ENCODE measurements at regions not wholly inside any gene's neighbourhood (a gene's known extent, or its start where the extent isn't known, plus 50 kb on each side); places are given as distances from the start of the nearest gene placed in this dataset.

DNA sequence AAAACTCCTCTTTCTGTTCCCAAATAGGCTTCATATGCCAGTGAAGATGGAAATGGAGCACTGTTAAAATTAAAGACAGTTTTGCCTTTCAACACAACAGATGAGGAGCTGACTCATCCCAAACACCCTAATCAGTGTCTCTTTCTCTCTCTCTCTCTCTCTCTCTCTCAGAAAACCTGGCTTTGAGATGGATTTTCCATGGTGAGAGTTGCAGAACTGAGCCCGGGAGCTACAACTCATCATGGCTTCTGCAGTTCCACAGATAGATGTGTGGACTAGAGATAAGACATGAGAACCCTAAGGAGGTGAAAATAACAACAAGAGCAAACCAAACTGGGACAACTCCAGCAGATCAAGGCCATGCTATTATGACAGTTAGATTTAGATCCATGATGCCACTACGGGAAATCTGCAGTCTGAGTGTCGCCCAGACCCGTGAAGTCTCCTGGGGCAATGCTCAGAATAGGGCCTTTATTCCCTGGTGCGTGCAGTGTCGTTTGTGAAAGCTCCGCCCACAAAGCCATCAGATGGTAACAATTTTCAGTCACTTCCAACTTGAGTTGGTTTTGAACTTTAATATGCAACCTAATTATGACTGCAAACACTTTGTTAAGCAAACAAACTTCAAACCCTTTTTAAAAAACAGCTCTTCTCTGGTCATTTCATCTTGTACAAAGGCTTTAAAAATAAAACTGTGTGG, 338.2 kb upstream of the PREP start:
- TF ChIP-seq POLR2A (IDR thresholded peaks at IDR 0.05; ENCODE audit: low read depth, low read length): no peak
- no peak for TF ChIP-seq POU2F2 (IDR thresholded peaks at IDR 0.05; ENCODE audit: low read depth, low read length)
- DNase-seq (ENCODE audit: insufficient read length, low spot score): no peak
- no peak for FAIRE-seq

DNA sequence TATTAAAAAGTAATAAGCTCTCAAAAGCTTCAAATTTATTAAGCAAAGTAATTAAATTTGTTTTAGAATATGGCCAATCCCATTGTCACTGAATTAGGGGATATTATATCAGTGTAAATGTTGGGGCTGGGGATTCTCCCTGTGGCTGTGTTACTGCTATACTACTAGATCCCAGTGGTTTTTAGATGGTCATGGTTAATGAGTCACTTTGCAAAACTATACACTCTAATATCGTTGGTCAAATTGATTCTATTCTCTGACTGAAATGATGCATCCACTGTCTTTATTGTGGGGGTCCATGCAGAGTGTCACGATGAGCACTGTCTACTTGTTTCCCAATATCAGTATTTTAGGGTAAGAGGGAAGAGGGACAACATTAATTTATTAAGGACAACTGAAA, 336.9 kb upstream of the PREP start:
- no peak for FAIRE-seq
- DNase-seq (ENCODE audit: insufficient read length, low spot score): no peak
- no peak for TF ChIP-seq POLR2AphosphoS5 (IDR thresholded peaks at IDR 0.05; ENCODE audit: low read depth, low read length)
- no peak for TF ChIP-seq SPI1 (IDR thresholded peaks at IDR 0.05; ENCODE audit: low read depth, low read length)
- TF ChIP-seq TAF1 (IDR thresholded peaks at IDR 0.05; ENCODE audit: low read depth, low read length): no peak
- no peak for TF ChIP-seq PAX5 (IDR thresholded peaks at IDR 0.05; ENCODE audit: insufficient read depth, low read length, severe bottlenecking)
- no peak for TF ChIP-seq POU2F2 (IDR thresholded peaks at IDR 0.05; ENCODE audit: low read depth, low read length)
- TF ChIP-seq POLR2A (IDR thresholded peaks at IDR 0.05; ENCODE audit: low read depth, low read length): no peak

DNA sequence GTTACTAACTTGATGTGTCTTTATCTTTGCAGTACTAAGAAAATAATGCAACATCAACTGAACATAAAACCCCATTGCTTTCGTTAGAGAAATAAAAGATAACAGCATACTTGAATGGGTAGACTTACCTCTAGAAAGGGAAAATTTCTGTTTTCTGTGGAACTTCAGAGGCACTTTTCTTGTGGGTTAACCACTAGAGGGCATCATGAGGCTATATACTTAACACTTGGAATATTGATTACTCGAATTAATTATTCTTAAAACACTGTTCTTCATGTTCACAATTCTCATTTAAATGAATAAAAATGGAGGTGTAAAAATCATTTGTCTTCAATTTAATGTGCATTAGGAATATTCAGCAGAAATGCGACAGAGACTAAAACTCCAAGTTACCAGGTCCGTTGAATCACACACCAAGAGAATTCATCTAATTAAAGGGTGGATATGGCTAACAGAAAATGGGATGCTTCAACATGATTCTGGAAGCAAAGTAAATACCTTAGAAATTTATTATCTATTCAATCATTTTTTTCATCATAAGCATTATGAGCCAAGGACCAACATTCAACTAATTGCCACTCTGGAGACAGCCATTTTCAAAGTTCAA, 330.8 kb upstream of the PREP start:
- no peak for TF ChIP-seq PAX5 (IDR thresholded peaks at IDR 0.05; ENCODE audit: insufficient read depth, low read length, severe bottlenecking)
- TF ChIP-seq TAF1 (IDR thresholded peaks at IDR 0.05; ENCODE audit: low read depth, low read length): no peak
- no peak for TF ChIP-seq POU2F2 (IDR thresholded peaks at IDR 0.05; ENCODE audit: low read depth, low read length)
- TF ChIP-seq POLR2AphosphoS5 (IDR thresholded peaks at IDR 0.05; ENCODE audit: low read depth, low read length): no peak
- no peak for TF ChIP-seq POLR2A (IDR thresholded peaks at IDR 0.05; ENCODE audit: low read depth, low read length)
- no peak for TF ChIP-seq SPI1 (IDR thresholded peaks at IDR 0.05; ENCODE audit: low read depth, low read length)
- DNase-seq (ENCODE audit: insufficient read length, low spot score) (no peak), FAIRE-seq (no peak)

DNA sequence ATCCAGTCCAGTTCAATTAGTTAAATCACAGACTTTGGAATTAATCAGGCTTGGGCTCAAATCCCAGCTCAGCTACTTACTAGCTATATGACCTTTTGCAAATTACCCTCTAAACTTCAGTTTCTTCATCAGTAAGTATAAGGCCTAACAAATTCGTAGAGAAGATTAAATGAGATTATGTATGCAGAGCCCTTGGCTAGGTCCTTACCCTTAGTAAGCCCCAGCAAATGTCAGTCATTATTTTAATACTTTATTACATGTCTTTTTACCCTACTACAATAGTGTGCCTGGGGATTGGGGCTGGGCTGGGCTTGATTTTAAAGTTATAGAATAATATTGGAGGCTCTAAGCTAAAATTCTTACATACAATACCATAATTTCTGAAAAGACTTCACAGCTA, 326.1 kb upstream of the PREP start:
- TF ChIP-seq TAF1 (IDR thresholded peaks at IDR 0.05; ENCODE audit: low read depth, low read length) (no peak), POU2F2 (IDR thresholded peaks at IDR 0.05; ENCODE audit: low read depth, low read length) (no peak), POLR2AphosphoS5 (IDR thresholded peaks at IDR 0.05; ENCODE audit: low read depth, low read length) (no peak)
- no peak for DNase-seq (ENCODE audit: insufficient read length, low spot score)
- FAIRE-seq: no peak

DNA sequence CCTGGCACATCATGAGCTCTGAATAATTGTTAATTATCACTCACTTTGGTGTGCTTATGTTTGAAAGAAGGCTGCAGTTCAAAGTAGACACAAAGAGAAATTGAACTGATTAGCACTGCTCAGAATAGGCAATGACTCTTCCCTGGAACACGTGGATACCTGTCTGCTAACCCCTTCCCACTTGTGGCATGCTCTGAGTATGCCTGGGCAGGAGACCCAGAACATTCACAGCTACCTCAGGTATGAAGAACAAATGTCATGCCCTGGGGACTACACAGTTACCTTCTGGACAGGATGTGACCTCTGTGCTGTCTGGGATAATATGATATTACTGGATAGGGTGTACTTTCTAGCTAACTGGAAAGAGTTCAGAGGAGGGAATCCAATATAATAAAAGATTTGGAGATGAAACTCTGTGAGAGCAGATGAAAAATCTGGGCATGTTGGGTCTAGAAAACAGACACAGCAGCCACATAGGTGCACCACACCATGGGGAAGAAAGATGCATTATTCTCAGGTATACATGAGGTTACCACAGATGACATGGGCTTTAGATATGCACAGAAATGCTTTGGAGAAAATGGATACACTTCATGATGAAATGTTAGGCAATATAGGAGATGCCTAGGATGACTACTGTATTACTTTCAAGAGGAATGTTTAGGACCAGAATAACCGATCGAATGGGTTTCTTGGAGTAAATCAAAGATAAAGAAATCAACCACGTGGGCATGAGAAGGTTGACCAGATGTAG, 324.2 kb upstream of the PREP start:
- FAIRE-seq (no peak), DNase-seq (ENCODE audit: insufficient read length, low spot score) (no peak)
- TF ChIP-seq POLR2A (IDR thresholded peaks at IDR 0.05; ENCODE audit: low read depth, low read length) (no peak), SPI1 (IDR thresholded peaks at IDR 0.05; ENCODE audit: low read depth, low read length) (no peak), POLR2AphosphoS5 (IDR thresholded peaks at IDR 0.05; ENCODE audit: low read depth, low read length) (no peak), POU2F2 (IDR thresholded peaks at IDR 0.05; ENCODE audit: low read depth, low read length) (no peak), PAX5 (IDR thresholded peaks at IDR 0.05; ENCODE audit: insufficient read depth, low read length, severe bottlenecking) (no peak), TAF1 (IDR thresholded peaks at IDR 0.05; ENCODE audit: low read depth, low read length) (no peak)

DNA sequence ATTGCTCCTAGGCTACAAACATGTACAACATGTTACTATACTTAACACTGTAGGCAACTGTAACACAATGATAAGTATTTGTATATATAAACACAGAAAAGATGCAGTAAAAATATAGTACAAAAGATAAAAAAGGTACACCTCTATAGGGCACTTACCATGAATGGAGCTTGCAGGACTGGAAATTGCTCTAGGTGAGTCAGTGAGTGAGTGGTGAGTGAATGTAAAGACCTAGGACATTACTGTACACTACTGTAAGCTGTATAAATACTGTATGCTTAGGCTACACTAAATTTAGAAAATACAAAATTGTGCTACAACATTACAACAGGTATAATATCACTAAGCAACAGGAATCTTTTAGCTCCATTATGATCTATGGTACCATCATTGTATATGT, 312.0 kb upstream of the PREP start:
- FAIRE-seq (no peak), DNase-seq (ENCODE audit: insufficient read length, low spot score) (no peak)
- TF ChIP-seq POLR2A (IDR thresholded peaks at IDR 0.05; ENCODE audit: low read depth, low read length): no peak
- no peak for TF ChIP-seq POLR2AphosphoS5 (IDR thresholded peaks at IDR 0.05; ENCODE audit: low read depth, low read length)
- no peak for TF ChIP-seq POU2F2 (IDR thresholded peaks at IDR 0.05; ENCODE audit: low read depth, low read length)
- TF ChIP-seq SPI1 (IDR thresholded peaks at IDR 0.05; ENCODE audit: low read depth, low read length): no peak
- TF ChIP-seq TAF1 (IDR thresholded peaks at IDR 0.05; ENCODE audit: low read depth, low read length): no peak
- no peak for TF ChIP-seq PAX5 (IDR thresholded peaks at IDR 0.05; ENCODE audit: insufficient read depth, low read length, severe bottlenecking)

DNA sequence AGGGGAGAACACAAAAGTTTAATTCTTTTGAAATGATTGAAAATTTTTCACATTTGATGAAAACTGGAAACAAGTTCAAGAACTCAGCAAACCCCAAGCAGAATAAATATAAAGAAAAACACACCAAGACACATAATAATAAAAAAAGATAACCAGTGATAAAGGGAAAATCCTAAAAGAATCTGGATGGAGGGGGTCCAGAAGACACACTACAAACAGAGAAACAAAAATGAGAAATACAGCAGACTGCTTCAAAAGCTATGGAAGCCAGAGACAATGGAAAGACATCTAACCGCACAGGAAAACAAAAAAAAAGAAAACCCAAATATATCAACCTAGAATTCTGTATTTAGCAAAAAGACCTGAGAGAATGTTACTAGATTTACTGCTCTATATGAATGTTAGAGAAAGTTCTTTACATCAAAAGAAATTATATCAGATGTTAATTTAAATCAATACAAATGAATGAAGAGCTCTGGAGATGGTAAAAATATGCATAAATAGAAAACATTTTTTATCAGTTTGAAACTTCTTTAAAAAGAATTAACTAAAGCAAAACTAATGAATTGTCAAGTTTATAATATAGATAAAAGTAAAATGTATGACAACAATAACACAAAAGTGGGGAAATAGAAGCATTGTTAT, 310.7 kb upstream of the PREP start:
- no peak for FAIRE-seq
- TF ChIP-seq TAF1 (IDR thresholded peaks at IDR 0.05; ENCODE audit: low read depth, low read length): no peak
- no peak for TF ChIP-seq POU2F2 (IDR thresholded peaks at IDR 0.05; ENCODE audit: low read depth, low read length)
- TF ChIP-seq POLR2AphosphoS5 (IDR thresholded peaks at IDR 0.05; ENCODE audit: low read depth, low read length): no peak
- TF ChIP-seq POLR2A (IDR thresholded peaks at IDR 0.05; ENCODE audit: low read depth, low read length): no peak
- no peak for TF ChIP-seq SPI1 (IDR thresholded peaks at IDR 0.05; ENCODE audit: low read depth, low read length)
- no peak for TF ChIP-seq PAX5 (IDR thresholded peaks at IDR 0.05; ENCODE audit: insufficient read depth, low read length, severe bottlenecking)
- DNase-seq (ENCODE audit: insufficient read length, low spot score): no peak

DNA sequence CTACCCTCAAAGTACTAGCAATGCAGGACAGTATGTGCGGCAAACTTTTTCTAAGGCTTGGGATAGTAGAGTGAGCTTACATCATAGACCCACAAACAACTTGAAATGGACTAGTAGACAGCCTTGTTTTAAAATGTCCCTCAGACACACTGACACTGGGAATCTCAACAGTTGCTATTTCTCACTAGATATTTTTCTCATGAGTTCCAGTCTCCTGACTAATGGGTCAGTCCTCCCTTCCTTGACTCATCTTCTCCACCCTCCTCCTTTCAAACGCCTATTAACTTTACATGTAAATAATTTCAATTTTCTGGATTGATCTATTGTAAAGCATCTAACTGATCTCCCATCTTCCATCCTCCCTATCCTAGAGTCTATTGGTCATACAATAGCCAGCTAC, 308.3 kb upstream of the PREP start:
- DNase-seq (ENCODE audit: insufficient read length, low spot score) (no peak), FAIRE-seq (no peak)
- TF ChIP-seq PAX5 (IDR thresholded peaks at IDR 0.05; ENCODE audit: insufficient read depth, low read length, severe bottlenecking) (no peak), POU2F2 (IDR thresholded peaks at IDR 0.05; ENCODE audit: low read depth, low read length) (no peak), POLR2A (IDR thresholded peaks at IDR 0.05; ENCODE audit: low read depth, low read length) (no peak), TAF1 (IDR thresholded peaks at IDR 0.05; ENCODE audit: low read depth, low read length) (no peak), POLR2AphosphoS5 (IDR thresholded peaks at IDR 0.05; ENCODE audit: low read depth, low read length) (no peak), SPI1 (IDR thresholded peaks at IDR 0.05; ENCODE audit: low read depth, low read length) (no peak)

DNA sequence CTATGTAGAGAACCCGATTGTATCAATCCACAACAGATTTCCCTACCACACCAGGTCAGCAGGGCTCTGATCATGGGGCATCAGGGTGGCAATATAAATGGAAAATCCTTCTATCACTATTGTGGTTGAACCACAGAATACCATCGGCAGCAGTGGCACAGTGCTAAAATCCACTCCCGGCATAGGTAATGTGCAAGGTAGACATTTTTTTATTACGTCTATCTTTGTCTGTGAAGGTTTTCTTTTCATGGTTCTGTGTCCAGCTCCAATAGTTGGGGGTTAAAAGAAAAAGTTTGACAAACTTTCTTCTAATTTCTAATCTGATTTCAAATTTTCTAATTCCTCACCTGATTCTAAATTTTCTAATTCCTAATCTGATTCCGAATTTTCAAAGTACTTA, 302.7 kb upstream of the PREP start:
- FAIRE-seq: no peak
- no peak for DNase-seq (ENCODE audit: insufficient read length, low spot score)
- TF ChIP-seq PAX5 (IDR thresholded peaks at IDR 0.05; ENCODE audit: insufficient read depth, low read length, severe bottlenecking): no peak
- TF ChIP-seq POU2F2 (IDR thresholded peaks at IDR 0.05; ENCODE audit: low read depth, low read length): no peak
- TF ChIP-seq POLR2AphosphoS5 (IDR thresholded peaks at IDR 0.05; ENCODE audit: low read depth, low read length): no peak
- no peak for TF ChIP-seq POLR2A (IDR thresholded peaks at IDR 0.05; ENCODE audit: low read depth, low read length)
- no peak for TF ChIP-seq TAF1 (IDR thresholded peaks at IDR 0.05; ENCODE audit: low read depth, low read length)
- no peak for TF ChIP-seq SPI1 (IDR thresholded peaks at IDR 0.05; ENCODE audit: low read depth, low read length)

Measured in GM12891 (cell line).